BJ (cell line): ENCODE measurements at regions not wholly inside any gene's neighbourhood (a gene's known extent, or its start where the extent isn't known, plus 50 kb on each side); places are given as distances from the start of the nearest gene placed in this dataset.

ENCODE experiments used
- CTCF ChIA-PET: fragments of 350-600 bp; formaldehyde crosslinking; extraction: SDS; loops from one replicate; lab custom pipeline; 2021; ENCODE audit warnings: antibody characterized with exemption, inconsistent platforms; lab: Yijun Ruan, JAX
- POLR2A ChIA-PET: fragments of 300-600 bp; sonication (Branson Sonifier 250); formaldehyde crosslinking; extraction: SDS; loops from one replicate; lab custom pipeline; 2021; ENCODE audit warnings: antibody characterized with exemption; lab: Charles Lee
- DNase-seq: peaks from one replicate; pipeline ENCODE4 v3.0.0-alpha.2; 2011; ENCODE audit warnings: low read depth
- H3K27me3 ChIP-seq: 2 replicates; pipeline ENCODE4 v1.6.0; 2011; ENCODE audit warnings: low read length; ENCODE audit not compliant: control insufficient read depth, insufficient read depth
- H3K36me3 ChIP-seq: 2 replicates; pipeline ENCODE4 v1.5.1; 2011; ENCODE audit warnings: low read length; ENCODE audit not compliant: control insufficient read depth, insufficient read depth
- H3K4me3 ChIP-seq: 2 replicates; pipeline ENCODE4 v1.5.1; 2011; ENCODE audit warnings: low read depth, mild to moderate bottlenecking, control low read depth, low read length
- TF ChIP-seq, protein P1 (sequence below): IDR thresholded peaks from 2 replicates; pipeline ENCODE4 v1.5.1; 2011; ENCODE audit warnings: low read depth, mild to moderate bottlenecking, control low read depth, inconsistent platforms, low read length, moderate library complexity; ENCODE audit not compliant: insufficient read depth

DNA sequence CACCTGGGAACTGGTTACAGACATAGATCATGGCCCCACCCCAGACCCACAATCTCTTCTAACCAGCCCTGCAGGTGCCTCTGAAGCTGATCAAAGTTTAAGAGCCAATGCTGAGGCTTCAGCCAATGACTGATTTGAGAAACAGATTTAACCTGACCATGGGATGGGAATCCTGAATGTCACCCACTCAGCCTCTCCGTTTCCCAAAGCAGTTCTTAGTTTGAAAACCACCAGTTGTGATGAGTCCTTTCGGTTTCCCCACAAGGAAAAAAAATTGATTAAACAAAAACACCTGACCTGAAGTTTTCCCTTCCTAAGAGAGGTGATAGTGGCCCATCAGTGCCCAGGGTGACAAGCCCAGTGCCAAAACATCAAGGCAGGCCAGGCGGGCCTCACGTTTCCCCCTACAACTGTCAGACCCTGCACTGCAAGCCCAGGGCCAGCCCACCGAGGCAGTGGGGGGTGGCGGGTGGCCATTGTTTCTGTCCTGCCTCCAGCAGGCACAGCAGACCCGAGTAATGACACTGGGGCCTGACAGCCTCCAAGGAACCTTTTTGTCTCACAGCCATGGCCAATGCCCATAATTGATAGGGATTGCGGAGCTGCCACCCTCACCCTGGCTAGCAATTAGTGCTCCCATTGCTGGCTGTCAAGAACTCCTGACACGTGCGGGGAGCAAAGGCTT lies 75.4 kb upstream of the ZMIZ1 start:
- POLR2A ChIA-PET: interaction anchor here (0.6 kb wide), 1 partner anchor 425 kb away, joined by 3 read pairs; no protein-coding TSS in a partner anchor
- CTCF ChIA-PET: interaction anchor here (1.1 kb wide), 1 partner anchor 18 kb away, joined by 3 read pairs; no protein-coding TSS in a partner anchor
- no peak overlapping the region for H3K4me3 ChIP-seq
- TF ChIP-seq, protein P1, sequence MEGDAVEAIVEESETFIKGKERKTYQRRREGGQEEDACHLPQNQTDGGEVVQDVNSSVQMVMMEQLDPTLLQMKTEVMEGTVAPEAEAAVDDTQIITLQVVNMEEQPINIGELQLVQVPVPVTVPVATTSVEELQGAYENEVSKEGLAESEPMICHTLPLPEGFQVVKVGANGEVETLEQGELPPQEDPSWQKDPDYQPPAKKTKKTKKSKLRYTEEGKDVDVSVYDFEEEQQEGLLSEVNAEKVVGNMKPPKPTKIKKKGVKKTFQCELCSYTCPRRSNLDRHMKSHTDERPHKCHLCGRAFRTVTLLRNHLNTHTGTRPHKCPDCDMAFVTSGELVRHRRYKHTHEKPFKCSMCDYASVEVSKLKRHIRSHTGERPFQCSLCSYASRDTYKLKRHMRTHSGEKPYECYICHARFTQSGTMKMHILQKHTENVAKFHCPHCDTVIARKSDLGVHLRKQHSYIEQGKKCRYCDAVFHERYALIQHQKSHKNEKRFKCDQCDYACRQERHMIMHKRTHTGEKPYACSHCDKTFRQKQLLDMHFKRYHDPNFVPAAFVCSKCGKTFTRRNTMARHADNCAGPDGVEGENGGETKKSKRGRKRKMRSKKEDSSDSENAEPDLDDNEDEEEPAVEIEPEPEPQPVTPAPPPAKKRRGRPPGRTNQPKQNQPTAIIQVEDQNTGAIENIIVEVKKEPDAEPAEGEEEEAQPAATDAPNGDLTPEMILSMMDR: no peak
- H3K36me3 ChIP-seq: no peaks in the 10 kb centered on the region
- no peak for DNase-seq
- H3K27me3 ChIP-seq: peaks cover 1% of the 10 kb centered on the region; the same call in 1 of the 2 replicates

DNA sequence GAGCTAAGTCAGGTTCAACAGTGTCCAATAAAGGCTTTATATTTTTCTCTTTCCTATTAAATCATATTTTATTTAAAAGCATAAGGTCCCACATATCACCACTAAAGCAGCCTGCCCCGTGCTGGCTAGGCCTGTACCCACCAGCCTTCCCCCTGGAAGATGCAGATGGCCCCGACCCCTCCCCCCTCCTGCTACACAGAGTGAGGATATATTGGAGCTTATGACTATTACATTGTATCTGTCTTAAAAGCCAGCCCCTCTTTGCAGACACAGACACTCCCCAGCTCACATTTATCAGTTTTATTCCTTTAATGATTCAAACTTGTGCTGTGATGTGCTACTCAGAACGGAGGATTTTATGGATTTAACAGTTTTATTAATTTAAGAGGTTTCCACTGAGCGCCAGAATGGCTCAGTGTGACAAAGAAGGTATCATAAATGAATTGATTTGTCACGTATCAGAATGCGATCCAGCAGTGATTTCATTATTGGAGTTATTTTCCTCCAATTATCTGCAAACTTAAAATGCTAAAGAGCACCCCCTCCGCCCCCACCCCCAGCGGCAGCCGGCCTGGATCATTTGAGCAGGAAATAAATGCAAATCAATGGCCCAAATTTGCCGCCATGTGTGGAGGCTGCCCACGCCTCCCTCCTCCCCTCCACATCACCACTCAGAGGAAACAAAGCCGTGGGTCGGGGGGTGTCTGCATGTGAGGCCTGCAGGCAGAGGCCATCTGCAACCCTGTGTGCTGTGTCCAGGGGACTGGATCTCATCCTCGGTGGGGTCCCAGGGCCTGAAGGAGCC lies 72.6 kb upstream of the ZMIZ1 start:
- no peak for DNase-seq
- no peak overlapping the region for H3K4me3 ChIP-seq
- POLR2A ChIA-PET: no interaction called here
- no peaks in the 10 kb centered on the region for H3K36me3 ChIP-seq
- TF ChIP-seq, protein P1: no peak
- CTCF ChIA-PET: interaction anchor here (0.7 kb wide), 1 partner anchor 397 kb away, joined by 5 read pairs; no protein-coding TSS in a partner anchor
- peaks cover 1% of the 10 kb centered on the region; the same call in 1 of the 2 replicates for H3K27me3 ChIP-seq

DNA sequence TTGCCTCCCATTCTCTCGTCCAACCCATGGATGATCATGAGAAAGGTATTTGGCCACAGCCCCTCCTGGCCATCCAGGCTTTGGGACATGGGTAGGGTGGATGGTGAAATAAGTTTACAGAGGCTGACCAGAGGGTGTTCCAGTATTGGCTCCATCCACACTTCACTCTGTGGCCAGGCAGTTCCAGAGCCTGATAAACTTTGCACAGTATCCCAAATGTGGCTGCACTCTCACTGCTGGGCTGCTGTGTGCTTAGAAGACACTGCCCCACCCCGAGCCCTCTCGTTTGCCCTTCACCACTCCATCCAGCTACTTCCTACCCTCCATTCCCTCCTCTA lies 72.0 kb upstream of the ZMIZ1 start:
- H3K27me3 ChIP-seq: peaks cover 1% of the 10 kb centered on the region; the same call in 1 of the 2 replicates
- no peak overlapping the region for H3K4me3 ChIP-seq
- TF ChIP-seq, protein P1: no peak
- H3K36me3 ChIP-seq: no peaks in the 10 kb centered on the region
- POLR2A ChIA-PET: no interaction called here
- no peak for DNase-seq
- CTCF ChIA-PET: no interaction called here

DNA sequence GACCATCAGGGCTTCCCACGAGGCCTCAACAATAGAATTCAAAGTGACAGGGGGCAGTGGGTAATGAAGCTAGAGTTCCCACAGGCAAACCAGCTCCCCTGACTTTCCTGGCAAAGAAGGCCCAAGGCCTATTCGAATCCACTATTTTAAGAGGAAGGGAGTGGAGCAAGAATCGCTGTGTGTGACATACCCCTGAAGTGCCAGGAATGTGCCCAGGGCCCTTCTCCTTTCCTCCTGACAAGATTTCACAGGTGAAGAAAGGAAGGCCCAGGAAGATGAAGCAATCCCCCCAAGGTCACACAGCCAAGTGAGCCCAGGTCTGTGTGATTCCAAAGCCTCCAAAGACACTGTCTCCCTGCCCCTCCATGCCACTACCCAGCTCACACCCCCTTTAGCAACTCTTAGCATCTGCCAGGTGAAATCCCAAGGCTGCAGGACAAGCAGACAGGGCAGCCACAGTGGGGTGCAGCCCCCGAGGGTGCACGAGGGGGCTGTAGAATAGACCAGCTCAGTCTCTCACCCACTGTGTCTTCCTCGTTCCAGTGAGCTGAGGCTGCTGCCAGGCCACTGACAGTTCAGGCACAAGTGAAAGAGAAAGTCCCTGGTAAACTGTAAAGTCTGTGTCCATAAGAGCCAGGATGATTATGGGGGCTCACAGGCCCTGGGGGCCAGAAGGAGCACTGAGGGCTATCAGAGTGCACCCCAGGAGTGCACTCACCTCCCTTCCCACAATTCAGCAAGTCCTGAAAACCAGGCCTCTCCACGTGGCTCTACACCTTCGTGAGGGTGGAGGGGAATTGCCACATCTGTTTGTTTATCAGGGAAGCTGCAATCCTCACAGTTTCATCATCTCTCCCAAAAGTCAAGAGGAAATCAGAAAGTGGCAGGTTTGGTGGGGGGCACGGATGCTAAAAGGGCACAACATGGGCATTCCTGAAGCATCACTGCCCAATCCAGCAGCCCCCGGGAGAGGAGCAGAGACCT lies 70.8 kb upstream of the ZMIZ1 start:
- DNase-seq: no peak
- Histone ChIP-seq H3K4me3 (no peak overlapping the region), H3K27me3 (peaks cover 1% of the 10 kb centered on the region; the same call in 1 of the 2 replicates), H3K36me3 (no peaks in the 10 kb centered on the region)
- TF ChIP-seq, protein P1: no peak
- ChIA-PET POLR2A (no interaction called here), CTCF (interaction anchor here (0.8 to 1.2 kb wide), 2 partner anchors 17 to 197 kb away, joined by 3 to 4 read pairs; no protein-coding TSS in a partner anchor)
